Coronary artery (tissue), 2 donors: ENCODE measurements at regions not wholly inside any gene's neighbourhood (a gene's known extent, or its start where the extent isn't known, plus 50 kb on each side); places are given as distances from the start of the nearest gene placed in this dataset.
"Not testable (repeated sequence)": the region's sequence is repeated elsewhere in the genome, so short reads cannot be mapped to it uniquely, and the experiment has no call there.

Experiments
- DNase-seq: peaks from one replicate; pipeline ENCODE4 v3.0.0-alpha.2; 2017; ENCODE audit warnings: low spot score
- H3K27ac ChIP-seq, 2 donors: fragments of 200-600 bp; sonication (generic); one replicate each; pipeline ENCODE4 v1.5.1; 2016 to 2019
- H3K4me3 ChIP-seq: fragments of 200-600 bp; sonication (generic); 2 replicates; pipeline ENCODE4 v1.5.1; 2016; ENCODE audit warnings: mild to moderate bottlenecking, moderate library complexity
- TF ChIP-seq, protein P1 (sequence below): fragments of 200-600 bp; sonication (generic); IDR thresholded peaks from one replicate; pipeline ENCODE4 v1.5.1; 2019; ENCODE audit warnings: antibody characterized with exemption

DNA sequence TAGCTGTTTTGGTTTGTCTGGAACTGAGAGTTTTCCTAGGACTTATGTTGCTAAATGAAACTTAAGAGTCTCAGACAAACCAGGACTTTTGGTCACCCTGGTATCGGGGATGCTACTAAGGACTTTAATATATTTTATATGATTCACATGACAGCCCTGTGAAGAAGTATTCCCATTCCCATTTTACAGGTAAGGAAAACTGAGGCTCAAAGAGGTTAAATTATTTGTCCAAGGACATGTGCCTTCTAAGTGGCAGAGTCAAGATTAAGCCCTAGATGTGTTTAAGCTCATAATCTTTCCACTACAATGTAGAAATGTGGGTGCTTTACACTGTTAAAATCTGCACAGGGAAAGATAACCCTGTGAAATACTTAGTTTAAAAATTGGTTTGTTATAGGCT, 77.7 kb upstream of the ATP5MC3 start:
- no peak overlapping the region for H3K27ac ChIP-seq
- no peak for DNase-seq
- no peak overlapping the region for H3K4me3 ChIP-seq
- TF ChIP-seq, protein P1, sequence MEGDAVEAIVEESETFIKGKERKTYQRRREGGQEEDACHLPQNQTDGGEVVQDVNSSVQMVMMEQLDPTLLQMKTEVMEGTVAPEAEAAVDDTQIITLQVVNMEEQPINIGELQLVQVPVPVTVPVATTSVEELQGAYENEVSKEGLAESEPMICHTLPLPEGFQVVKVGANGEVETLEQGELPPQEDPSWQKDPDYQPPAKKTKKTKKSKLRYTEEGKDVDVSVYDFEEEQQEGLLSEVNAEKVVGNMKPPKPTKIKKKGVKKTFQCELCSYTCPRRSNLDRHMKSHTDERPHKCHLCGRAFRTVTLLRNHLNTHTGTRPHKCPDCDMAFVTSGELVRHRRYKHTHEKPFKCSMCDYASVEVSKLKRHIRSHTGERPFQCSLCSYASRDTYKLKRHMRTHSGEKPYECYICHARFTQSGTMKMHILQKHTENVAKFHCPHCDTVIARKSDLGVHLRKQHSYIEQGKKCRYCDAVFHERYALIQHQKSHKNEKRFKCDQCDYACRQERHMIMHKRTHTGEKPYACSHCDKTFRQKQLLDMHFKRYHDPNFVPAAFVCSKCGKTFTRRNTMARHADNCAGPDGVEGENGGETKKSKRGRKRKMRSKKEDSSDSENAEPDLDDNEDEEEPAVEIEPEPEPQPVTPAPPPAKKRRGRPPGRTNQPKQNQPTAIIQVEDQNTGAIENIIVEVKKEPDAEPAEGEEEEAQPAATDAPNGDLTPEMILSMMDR = no peak

DNA sequence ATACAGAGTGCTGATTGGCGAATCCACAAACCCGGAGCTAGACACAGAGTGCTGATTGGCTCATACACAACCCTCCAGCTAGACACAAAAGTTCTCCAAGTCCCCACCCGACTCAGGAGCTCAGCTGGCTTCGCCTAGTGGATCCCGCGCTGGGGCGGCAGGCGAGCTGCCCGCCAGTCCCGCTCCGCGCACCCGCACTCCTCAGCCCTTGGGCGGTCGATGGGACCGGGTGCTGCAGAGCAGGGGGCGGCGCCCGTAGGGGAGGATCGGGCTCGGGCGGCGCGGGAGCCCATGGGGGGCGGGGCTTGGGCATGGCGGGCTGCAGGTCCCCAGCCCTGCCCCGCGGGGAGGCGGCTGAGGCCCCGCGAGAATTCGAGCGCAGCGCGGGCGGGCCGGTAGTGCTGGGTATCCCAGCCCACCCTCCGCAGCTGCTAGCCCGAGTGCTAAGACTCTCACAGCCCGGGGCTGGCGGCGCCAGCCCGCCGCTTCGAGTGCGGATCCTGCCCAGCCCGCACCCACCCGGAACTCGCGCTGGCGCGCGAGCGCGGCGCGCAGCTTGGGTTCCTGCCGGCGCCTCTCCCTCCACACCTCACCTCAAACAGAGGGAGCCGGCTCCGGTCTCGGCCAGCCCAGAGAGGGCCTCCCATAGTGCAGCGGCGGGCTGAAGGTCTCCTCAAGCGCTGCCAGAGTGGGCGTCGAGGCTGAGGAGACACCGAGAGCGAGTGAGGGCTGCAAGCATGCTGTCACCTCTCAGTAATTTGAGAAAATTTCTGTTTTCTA, 75.5 kb upstream of the ATP5MC3 start:
- Histone ChIP-seq H3K4me3 (no peak overlapping the region), H3K27ac (no peak overlapping the region)
- TF ChIP-seq, protein P1 = no peak
- DNase-seq = no peak

DNA sequence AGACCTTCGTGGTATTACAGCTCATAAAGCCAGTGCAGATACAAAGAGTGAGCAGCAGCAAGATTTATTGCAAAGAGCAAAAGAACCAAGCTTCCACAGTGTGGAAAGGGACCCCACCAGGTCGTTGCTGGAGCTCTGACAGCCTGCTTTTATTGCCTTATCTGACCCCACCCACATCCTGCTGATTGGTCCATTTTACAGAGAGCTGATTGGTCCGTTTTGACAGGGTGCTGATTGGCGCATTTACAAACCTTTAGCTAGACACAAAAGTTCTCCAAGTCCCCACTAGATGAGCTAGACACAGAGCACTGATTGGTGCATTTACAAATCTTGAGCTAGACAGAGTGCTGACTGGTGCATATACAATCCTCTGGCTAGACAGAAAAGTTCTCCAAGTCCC, 74.9 kb upstream of the ATP5MC3 start:
- not testable (repeated sequence) for H3K27ac ChIP-seq, H3K4me3 ChIP-seq, DNase-seq

DNA sequence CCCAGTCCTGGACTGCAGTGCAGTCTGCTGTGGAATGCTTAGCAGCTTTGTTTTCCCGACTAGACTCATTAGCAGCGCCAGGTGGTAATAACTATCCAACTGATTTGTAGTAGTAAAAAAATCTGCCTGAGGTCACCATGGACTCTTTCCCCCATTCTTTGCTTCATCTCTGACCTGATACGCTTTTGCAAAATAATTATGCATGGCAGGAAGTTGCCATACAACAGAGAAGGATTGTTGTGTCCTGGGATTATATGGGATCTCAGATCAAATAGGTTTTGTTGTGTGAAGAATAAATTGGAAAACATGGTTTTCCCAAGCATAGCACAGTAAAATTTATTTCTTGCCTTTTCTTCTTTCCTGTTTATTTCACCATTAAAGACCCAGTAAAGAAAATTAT, 72.4 kb upstream of the ATP5MC3 start:
- H3K4me3 ChIP-seq = no peak overlapping the region
- TF ChIP-seq, protein P1 = no peak
- no peak for DNase-seq

DNA sequence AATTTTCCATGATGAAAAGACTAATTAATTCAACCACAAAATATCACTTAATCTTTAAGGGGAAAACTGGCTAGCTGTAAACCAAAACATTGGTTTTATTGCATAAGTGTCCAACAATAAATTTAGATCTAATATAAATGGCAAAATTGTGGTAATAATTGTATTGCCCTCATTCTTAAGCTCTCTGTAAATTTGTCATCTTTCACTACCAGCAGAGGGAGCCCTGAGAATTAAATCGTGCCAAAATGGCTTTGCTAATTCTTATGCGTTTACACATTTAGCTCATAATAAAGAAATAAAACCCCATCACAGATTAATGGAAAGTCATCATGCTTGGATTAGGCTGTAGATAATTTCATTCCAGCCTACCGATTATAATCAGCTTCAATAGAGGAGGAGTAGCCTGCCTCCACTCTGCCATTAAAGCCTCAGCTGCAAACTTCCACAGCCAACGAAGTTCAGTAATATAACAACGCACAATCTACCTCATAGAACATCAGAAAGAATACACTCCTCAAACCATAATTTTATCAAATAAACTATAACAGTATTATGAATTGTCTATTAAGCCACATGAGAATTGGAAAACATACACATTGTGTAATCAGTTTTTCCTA, 70.0 kb upstream of the ATP5MC3 start:
- TF ChIP-seq, protein P1 = peak; percentile 30
- Histone ChIP-seq H3K27ac (no peak overlapping the region), H3K4me3 (no peak overlapping the region)
- no peak for DNase-seq

More for the DNA sequence above, 72.4 kb upstream of the ATP5MC3 start:
- H3K27ac ChIP-seq = no peak overlapping the region

DNA sequence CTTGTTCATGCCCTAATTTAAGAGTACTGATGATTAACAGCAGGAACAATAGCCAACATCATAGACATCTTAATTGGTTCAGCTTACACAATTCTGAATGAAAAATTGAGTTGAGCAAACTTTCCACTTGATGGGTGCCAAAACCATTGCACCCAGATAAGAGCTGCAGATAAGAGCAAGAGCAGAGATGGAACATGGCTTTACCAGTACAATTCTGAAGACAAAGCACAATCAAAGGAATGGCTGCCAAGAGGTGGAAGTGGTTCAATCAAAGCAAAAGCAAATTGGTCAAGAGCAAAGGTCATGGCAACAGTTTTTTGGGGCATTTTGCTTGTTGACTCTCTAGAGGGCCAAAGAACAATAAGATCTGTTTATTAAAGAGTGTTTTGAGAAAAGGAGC, 65.6 kb upstream of the ATP5MC3 start:
- TF ChIP-seq, protein P1 = no peak

DNA sequence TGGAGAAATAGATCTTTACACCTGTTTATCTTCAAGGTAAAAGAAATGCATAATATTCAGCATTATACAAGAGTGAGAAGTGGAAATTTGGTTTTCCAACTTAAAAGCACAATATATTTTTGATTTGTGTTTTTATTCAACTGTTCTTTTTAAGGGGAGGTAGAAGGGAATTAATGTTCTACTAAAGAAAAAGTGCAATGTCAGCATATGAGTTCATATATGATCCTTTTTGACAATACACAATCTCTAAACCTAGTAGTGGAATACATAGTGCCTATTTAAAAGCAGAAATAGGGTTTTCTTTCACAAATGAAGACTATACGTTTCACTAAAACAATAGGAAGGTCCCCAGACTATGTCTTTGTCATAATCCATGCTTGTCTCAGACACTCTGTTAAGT, 63.2 kb upstream of the ATP5MC3 start:
- Histone ChIP-seq H3K27ac (no peak overlapping the region), H3K4me3 (no peak overlapping the region)
- TF ChIP-seq, protein P1 = no peak
- no peak for DNase-seq

More for the DNA sequence above, 65.6 kb upstream of the ATP5MC3 start:
- Histone ChIP-seq H3K4me3 (no peak overlapping the region), H3K27ac (no peak overlapping the region)
- no peak for DNase-seq
